ENCODE measurements at regions not wholly inside any gene's neighbourhood (a gene's known extent, or its start where the extent isn't known, plus 50 kb on each side); places are given as distances from the start of the nearest gene placed in this dataset.

DNA sequence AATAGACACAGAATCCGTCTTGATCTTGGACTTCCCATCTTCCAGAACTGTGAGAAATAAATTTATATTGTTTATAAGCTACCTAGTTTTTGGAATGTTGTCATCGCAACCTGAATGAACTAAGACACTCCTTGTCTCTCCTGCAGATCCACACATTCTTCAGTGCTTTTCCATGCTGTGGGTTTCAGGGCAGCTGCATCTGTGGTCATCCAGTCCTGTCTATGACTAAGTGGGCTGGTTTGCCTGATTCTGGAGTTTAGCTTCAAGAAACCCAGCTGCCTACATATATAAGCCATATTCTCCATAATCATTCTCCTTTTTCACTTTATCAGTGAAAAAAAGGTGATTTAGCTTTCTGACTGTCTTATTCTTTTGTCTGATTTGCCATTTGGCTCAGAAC is 170.3 kb upstream of the KIT start:
- Histone ChIP-seq H3K9ac (ENCODE audit: low read length) (no peak overlapping the region), H3K79me2 (replicated peaks; ENCODE audit: insufficient read depth, low read length) (no peaks in the 10 kb centered on the region), H3K4me2 (ENCODE audit: low read length) (no peak overlapping the region), H3K27me3 (ENCODE audit: insufficient read depth, low read depth, low read length) (no peaks in the 10 kb centered on the region), H3K9me3 (ENCODE audit: low read length) (no peaks in the 10 kb centered on the region), H3K4me3 (ENCODE audit: low read length) (no peak overlapping the region), H3K27ac (ENCODE audit: low read length) (no peak overlapping the region), H4K20me1 (ENCODE audit: insufficient read depth) (no peaks in the 10 kb centered on the region), H3K9me2 (ENCODE audit: insufficient read depth, low read length) (no peaks in the 10 kb centered on the region), H2AFZ (ENCODE audit: low read depth, low read length) (no peak overlapping the region), H3K36me3 (ENCODE audit: insufficient read depth, low read length) (no peaks in the 10 kb centered on the region), H3F3A (ENCODE audit: insufficient read depth, low read length, poor library complexity, severe bottlenecking) (no peaks in the 10 kb centered on the region)
- TF ChIP-seq SMC3 (conservative IDR thresholded peaks at IDR 0.05; ENCODE audit: poor library complexity) (no peak), CTCF (IDR thresholded peaks at IDR 0.05; ENCODE audit: poor library complexity, severe bottlenecking) (no peak), MXI1 (conservative IDR thresholded peaks at IDR 0.05; ENCODE audit: poor library complexity, severe bottlenecking) (no peak), EP300 (conservative IDR thresholded peaks at IDR 0.05; ENCODE audit: poor library complexity, severe bottlenecking) (no peak)

GRCh38 chr4:54493862-54494261 is 163.9 kb upstream of the KIT start:
- no peak overlapping the region for H3K4me3 ChIP-seq (ENCODE audit: low read length)
- no peak for TF ChIP-seq CTCF (IDR thresholded peaks at IDR 0.05; ENCODE audit: poor library complexity, severe bottlenecking)
- TF ChIP-seq EP300 (conservative IDR thresholded peaks at IDR 0.05; ENCODE audit: poor library complexity, severe bottlenecking): no peak
- TF ChIP-seq, protein P1, sequence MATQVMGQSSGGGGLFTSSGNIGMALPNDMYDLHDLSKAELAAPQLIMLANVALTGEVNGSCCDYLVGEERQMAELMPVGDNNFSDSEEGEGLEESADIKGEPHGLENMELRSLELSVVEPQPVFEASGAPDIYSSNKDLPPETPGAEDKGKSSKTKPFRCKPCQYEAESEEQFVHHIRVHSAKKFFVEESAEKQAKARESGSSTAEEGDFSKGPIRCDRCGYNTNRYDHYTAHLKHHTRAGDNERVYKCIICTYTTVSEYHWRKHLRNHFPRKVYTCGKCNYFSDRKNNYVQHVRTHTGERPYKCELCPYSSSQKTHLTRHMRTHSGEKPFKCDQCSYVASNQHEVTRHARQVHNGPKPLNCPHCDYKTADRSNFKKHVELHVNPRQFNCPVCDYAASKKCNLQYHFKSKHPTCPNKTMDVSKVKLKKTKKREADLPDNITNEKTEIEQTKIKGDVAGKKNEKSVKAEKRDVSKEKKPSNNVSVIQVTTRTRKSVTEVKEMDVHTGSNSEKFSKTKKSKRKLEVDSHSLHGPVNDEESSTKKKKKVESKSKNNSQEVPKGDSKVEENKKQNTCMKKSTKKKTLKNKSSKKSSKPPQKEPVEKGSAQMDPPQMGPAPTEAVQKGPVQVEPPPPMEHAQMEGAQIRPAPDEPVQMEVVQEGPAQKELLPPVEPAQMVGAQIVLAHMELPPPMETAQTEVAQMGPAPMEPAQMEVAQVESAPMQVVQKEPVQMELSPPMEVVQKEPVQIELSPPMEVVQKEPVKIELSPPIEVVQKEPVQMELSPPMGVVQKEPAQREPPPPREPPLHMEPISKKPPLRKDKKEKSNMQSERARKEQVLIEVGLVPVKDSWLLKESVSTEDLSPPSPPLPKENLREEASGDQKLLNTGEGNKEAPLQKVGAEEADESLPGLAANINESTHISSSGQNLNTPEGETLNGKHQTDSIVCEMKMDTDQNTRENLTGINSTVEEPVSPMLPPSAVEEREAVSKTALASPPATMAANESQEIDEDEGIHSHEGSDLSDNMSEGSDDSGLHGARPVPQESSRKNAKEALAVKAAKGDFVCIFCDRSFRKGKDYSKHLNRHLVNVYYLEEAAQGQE (IDR thresholded peaks at IDR 0.05; ENCODE audit: borderline replicate concordance): no peak
- TF ChIP-seq EZH2 (IDR thresholded peaks at IDR 0.05; ENCODE audit: borderline replicate concordance, insufficient read depth, low read length, poor library complexity, severe bottlenecking): no peak
- no peak for TF ChIP-seq MXI1 (conservative IDR thresholded peaks at IDR 0.05; ENCODE audit: poor library complexity, severe bottlenecking)
- no peak for TF ChIP-seq TAF1 (IDR thresholded peaks at IDR 0.05; ENCODE audit: low read depth)
- no peak for TF ChIP-seq POLR2AphosphoS5 (IDR thresholded peaks at IDR 0.05)
- TF ChIP-seq SMC3 (conservative IDR thresholded peaks at IDR 0.05; ENCODE audit: poor library complexity): no peak
- TF ChIP-seq RAD21 (conservative IDR thresholded peaks at IDR 0.05): no peak
- H4K20me1 ChIP-seq (ENCODE audit: insufficient read depth): no peaks in the 10 kb centered on the region
- no peaks in the 10 kb centered on the region for H3F3A ChIP-seq (ENCODE audit: insufficient read depth, low read length, poor library complexity, severe bottlenecking)
- no peaks in the 10 kb centered on the region for H3K9me3 ChIP-seq (ENCODE audit: low read length)
- no peak overlapping the region for H2AFZ ChIP-seq (ENCODE audit: low read depth, low read length)
- H3K4me2 ChIP-seq (ENCODE audit: low read length): no peak overlapping the region
- no peaks in the 10 kb centered on the region for H3K9me2 ChIP-seq (ENCODE audit: insufficient read depth, low read length)
- no peak overlapping the region for H3K9ac ChIP-seq (ENCODE audit: low read length)
- H3K36me3 ChIP-seq (ENCODE audit: insufficient read depth, low read length): no peaks in the 10 kb centered on the region
- H3K79me2 ChIP-seq (replicated peaks; ENCODE audit: insufficient read depth, low read length): no peaks in the 10 kb centered on the region
- no peaks in the 10 kb centered on the region for H3K27me3 ChIP-seq (ENCODE audit: insufficient read depth, low read depth, low read length)
- H3K27ac ChIP-seq (ENCODE audit: low read length): no peak overlapping the region

Measured in neural cell (in vitro differentiated cells).